H9 (cell line): ENCODE measurements at regions not wholly inside any gene's neighbourhood (a gene's known extent, or its start where the extent isn't known, plus 50 kb on each side); places are given as distances from the start of the nearest gene placed in this dataset.

Experiments used
- DNase-seq: peaks from one replicate; pipeline ENCODE4 v3.0.0-alpha.2; 2017
- H2AFZ ChIP-seq: one replicate; pipeline ENCODE4 v1.6.1; 2013; ENCODE audit warnings: mild to moderate bottlenecking, low read length, control low read depth, moderate library complexity
- H2AK5ac ChIP-seq: 2 replicates; pipeline ENCODE4 v1.6.1; 2013; ENCODE audit warnings: low read length, control low read depth, mixed read lengths; ENCODE audit not compliant: insufficient read length
- H2BK120ac ChIP-seq: one replicate; pipeline ENCODE4 v1.6.1; 2013; ENCODE audit warnings: low read depth, mild to moderate bottlenecking, low read length, control low read depth, inconsistent platforms; ENCODE audit not compliant: poor library complexity, severe bottlenecking
- H2BK12ac ChIP-seq: 2 replicates; pipeline ENCODE4 v1.6.1; 2013; ENCODE audit warnings: low read length, control low read depth, mixed read lengths, low read depth; ENCODE audit not compliant: insufficient read length
- H2BK15ac ChIP-seq: 2 replicates; pipeline ENCODE4 v1.6.1; 2013; ENCODE audit warnings: low read depth, low read length, control low read depth
- H2BK20ac ChIP-seq: one replicate; pipeline ENCODE4 v1.6.1; 2013; ENCODE audit warnings: low read depth, mild to moderate bottlenecking, low read length, control low read depth, inconsistent platforms; ENCODE audit not compliant: poor library complexity, severe bottlenecking
- H2BK5ac ChIP-seq: 2 replicates; pipeline ENCODE4 v1.6.1; 2013; ENCODE audit warnings: low read length, control low read depth, mixed read lengths; ENCODE audit not compliant: insufficient read length
- H3K14ac ChIP-seq: 2 replicates; pipeline ENCODE4 v1.6.1; 2013; ENCODE audit warnings: low read length, control low read depth; ENCODE audit not compliant: insufficient read depth
- H3K18ac ChIP-seq: 2 replicates; pipeline ENCODE4 v1.6.1; 2013; ENCODE audit warnings: low read depth, mild to moderate bottlenecking, mixed read lengths, low read length, control low read depth; ENCODE audit not compliant: insufficient read length
- H3K23ac ChIP-seq: 2 replicates; pipeline ENCODE4 v1.6.1; 2013; ENCODE audit warnings: low read length, control low read depth, mixed read lengths, low read depth; ENCODE audit not compliant: insufficient read length
- H3K23me2 ChIP-seq: 2 replicates; pipeline ENCODE4 v1.6.1; 2013; ENCODE audit warnings: low read depth, mild to moderate bottlenecking, mixed read lengths, low read length, control low read depth; ENCODE audit not compliant: insufficient read length, poor library complexity, severe bottlenecking
- H3K27ac ChIP-seq: 2 replicates; pipeline ENCODE4 v1.5.1; 2013; ENCODE audit warnings: low read length, control low read depth, mixed read lengths, low read depth; ENCODE audit not compliant: insufficient read length
- H3K27me3 ChIP-seq: 2 replicates; pipeline ENCODE4 v1.6.1; 2013; ENCODE audit warnings: low read length, control low read depth, inconsistent platforms; ENCODE audit not compliant: insufficient read depth
- H3K4ac ChIP-seq: 2 replicates; pipeline ENCODE4 v1.6.1; 2013; ENCODE audit warnings: low read depth, mild to moderate bottlenecking, control low read depth, inconsistent platforms, low read length, moderate library complexity
- H3K4me1 ChIP-seq: 2 replicates; pipeline ENCODE4 v1.6.1; 2013; ENCODE audit warnings: low read length, control low read depth, inconsistent platforms; ENCODE audit not compliant: insufficient read depth
- H3K4me2 ChIP-seq: 2 replicates; pipeline ENCODE4 v1.6.1; 2013; ENCODE audit warnings: low read length, control low read depth, mixed read lengths; ENCODE audit not compliant: insufficient read length, insufficient read depth
- H3K56ac ChIP-seq: 2 replicates; pipeline ENCODE4 v1.6.1; 2013; ENCODE audit warnings: low read depth, mild to moderate bottlenecking, mixed read lengths, low read length, control low read depth; ENCODE audit not compliant: insufficient read length
- H3K79me1 ChIP-seq: 2 replicates; pipeline ENCODE4 v1.6.1; 2013; ENCODE audit warnings: low read depth, mild to moderate bottlenecking, moderate library complexity, low read length, control low read depth, inconsistent platforms; ENCODE audit not compliant: insufficient read depth, poor library complexity, severe bottlenecking
- H3K79me2 ChIP-seq: 2 replicates; pipeline ENCODE4 v1.6.1; 2013; ENCODE audit warnings: low read length, control low read depth, inconsistent platforms; ENCODE audit not compliant: insufficient read depth
- H3K9ac ChIP-seq: 2 replicates; pipeline ENCODE4 v1.6.1; 2013; ENCODE audit warnings: low read length, control low read depth, mixed read lengths; ENCODE audit not compliant: insufficient read length; ENCODE audit errors: extremely low read depth
- H3K9me3 ChIP-seq: one replicate; pipeline ENCODE4 v1.6.1; 2013; ENCODE audit warnings: low read depth, low read length, inconsistent platforms; ENCODE audit not compliant: control insufficient read depth
- H3T11ph ChIP-seq: one replicate; pipeline ENCODE4 v1.6.1; 2013; ENCODE audit warnings: mild to moderate bottlenecking, low read length, control low read depth, inconsistent platforms
- H4K20me1 ChIP-seq: one replicate; pipeline ENCODE4 v1.6.1; 2013; ENCODE audit not compliant: control insufficient read depth, insufficient read length, insufficient read depth
- H4K5ac ChIP-seq: 2 replicates; pipeline ENCODE4 v1.6.1; 2013; ENCODE audit warnings: low read depth, mild to moderate bottlenecking, mixed read lengths, low read length, control low read depth; ENCODE audit not compliant: insufficient read length
- H4K8ac ChIP-seq: replicated peaks from 2 replicates; pipeline ENCODE4 v1.6.1; 2013; ENCODE audit warnings: low read length, control low read depth, mixed read lengths, low read depth; ENCODE audit not compliant: insufficient read length
- H4K91ac ChIP-seq: 2 replicates; pipeline ENCODE4 v1.6.1; 2013; ENCODE audit warnings: low read depth, mild to moderate bottlenecking, moderate library complexity, mixed read lengths, low read length, control low read depth; ENCODE audit not compliant: insufficient read length
- H3K27ac Mint-ChIP-seq, 3 experiments: 2 replicates in 2 of 3; 3 replicates in 1 of 3; pipeline ENCODE4 v1.8.0; 2020 to 2021; ENCODE audit warnings: mixed read lengths in 3 of 3, mild to moderate bottlenecking in 1 of 3, moderate library complexity in 1 of 3
- H3K27me3 Mint-ChIP-seq: 2 replicates; pipeline ENCODE4 v1.8.0; 2021; ENCODE audit warnings: low read depth, mild to moderate bottlenecking, moderate library complexity, mixed read lengths
- H3K36me3 Mint-ChIP-seq, 3 experiments: 2 replicates in 2 of 3; 3 replicates in 1 of 3; pipeline ENCODE4 v1.8.0; 2020 to 2021; ENCODE audit warnings: low read depth in 3 of 3, mixed read lengths in 3 of 3; ENCODE audit not compliant: insufficient read depth in 1 of 3
- H3K4me1 Mint-ChIP-seq, 2 experiments: 2 replicates each; pipeline ENCODE4 v1.8.0; 2020; ENCODE audit warnings: mixed read lengths in 2 of 2
- H3K4me3 Mint-ChIP-seq, 2 experiments: 2 replicates in 1 of 2; 3 replicates in 1 of 2; pipeline ENCODE4 v1.8.0; 2020 to 2021; ENCODE audit warnings: mild to moderate bottlenecking in 2 of 2, mixed read lengths in 2 of 2, moderate library complexity in 1 of 2
- H3K9me3 Mint-ChIP-seq, 2 experiments: 2 replicates in 1 of 2; 3 replicates in 1 of 2; pipeline ENCODE4 v1.8.0; 2020; ENCODE audit warnings: mild to moderate bottlenecking in 2 of 2, mixed read lengths in 2 of 2, moderate library complexity in 1 of 2
- CTCF ChIP-seq: fragments of 200-600 bp; sonication (generic); conservative IDR thresholded peaks from 3 replicates; pipeline ENCODE4 v1.8.0; 2021; ENCODE audit warnings: antibody characterized with exemption, mild to moderate bottlenecking

- H4K8ac ChIP-seq: no peak overlapping the region
- no peak overlapping the region for H3K4ac ChIP-seq
- no peak overlapping the region for H4K5ac ChIP-seq
- H2BK5ac ChIP-seq: no peak overlapping the region
- no peak overlapping the region for H4K91ac ChIP-seq
- no peaks in the 10 kb centered on the region for H3K79me1 ChIP-seq
- no peak for DNase-seq
- no peak overlapping the region for H3K4me3 Mint-ChIP-seq
- H2BK120ac ChIP-seq: no peak overlapping the region
- H3K79me2 ChIP-seq: no peaks in the 10 kb centered on the region
- H2BK15ac ChIP-seq: no peak overlapping the region
- H3K56ac ChIP-seq: no peak overlapping the region
- no peak overlapping the region for H3K23ac ChIP-seq
- H3T11ph ChIP-seq: no peak overlapping the region
- H2BK20ac ChIP-seq: no peak overlapping the region
- no peak overlapping the region for H3K9ac ChIP-seq
- H3K27me3 Mint-ChIP-seq: no peaks in the 10 kb centered on the region
- no peak overlapping the region for H2BK12ac ChIP-seq
- no peaks in the 10 kb centered on the region for H3K9me3 ChIP-seq
- H3K27ac Mint-ChIP-seq: peak overlapping the region; percentile 13 to 91 (median 56)
- H3K9me3 Mint-ChIP-seq: no peaks in the 10 kb centered on the region
- no peaks in the 10 kb centered on the region for H4K20me1 ChIP-seq
- no peaks in the 10 kb centered on the region for H3K23me2 ChIP-seq
- H3K18ac ChIP-seq: no peak overlapping the region
- peaks cover 39 to 41% of the 10 kb centered on the region in 2 experiments for H3K4me1 Mint-ChIP-seq
- H3K36me3 Mint-ChIP-seq: peaks cover 0 to 5% (median 0%) of the 10 kb centered on the region in 3 experiments; a peak in 1 of 7 replicates
- H3K4me2 ChIP-seq: no peak overlapping the region
- no peak overlapping the region for H2AFZ ChIP-seq
- no peaks in the 10 kb centered on the region for H3K27me3 ChIP-seq
- H3K27ac ChIP-seq: peak overlapping the region; percentile 35
- no peak overlapping the region for H2AK5ac ChIP-seq
- no peak overlapping the region for H3K14ac ChIP-seq
- TF ChIP-seq CTCF: peak; percentile 27; the same call in 1 of the 3 replicates
- peaks cover 6% of the 10 kb centered on the region for H3K4me1 ChIP-seq
Measured at GRCh38 chr3:168544097-168544957, 448.6 kb upstream of the GOLIM4 start.
